ENCODE measurements at regions not wholly inside any gene's neighbourhood (a gene's known extent, or its start where the extent isn't known, plus 50 kb on each side); places are given as distances from the start of the nearest gene placed in this dataset.
"Not testable (repeated sequence)": the region's sequence is repeated elsewhere in the genome, so short reads cannot be mapped to it uniquely, and the experiment has no call there.

GRCh38 chr3:164018500-164018899 is 1059.8 kb downstream of the SI start:
- TF ChIP-seq, protein P1, sequence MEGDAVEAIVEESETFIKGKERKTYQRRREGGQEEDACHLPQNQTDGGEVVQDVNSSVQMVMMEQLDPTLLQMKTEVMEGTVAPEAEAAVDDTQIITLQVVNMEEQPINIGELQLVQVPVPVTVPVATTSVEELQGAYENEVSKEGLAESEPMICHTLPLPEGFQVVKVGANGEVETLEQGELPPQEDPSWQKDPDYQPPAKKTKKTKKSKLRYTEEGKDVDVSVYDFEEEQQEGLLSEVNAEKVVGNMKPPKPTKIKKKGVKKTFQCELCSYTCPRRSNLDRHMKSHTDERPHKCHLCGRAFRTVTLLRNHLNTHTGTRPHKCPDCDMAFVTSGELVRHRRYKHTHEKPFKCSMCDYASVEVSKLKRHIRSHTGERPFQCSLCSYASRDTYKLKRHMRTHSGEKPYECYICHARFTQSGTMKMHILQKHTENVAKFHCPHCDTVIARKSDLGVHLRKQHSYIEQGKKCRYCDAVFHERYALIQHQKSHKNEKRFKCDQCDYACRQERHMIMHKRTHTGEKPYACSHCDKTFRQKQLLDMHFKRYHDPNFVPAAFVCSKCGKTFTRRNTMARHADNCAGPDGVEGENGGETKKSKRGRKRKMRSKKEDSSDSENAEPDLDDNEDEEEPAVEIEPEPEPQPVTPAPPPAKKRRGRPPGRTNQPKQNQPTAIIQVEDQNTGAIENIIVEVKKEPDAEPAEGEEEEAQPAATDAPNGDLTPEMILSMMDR (IDR thresholded peaks at IDR 0.05) = no peak
- H3K4me1 ChIP-seq (ENCODE audit: control insufficient read depth in 1 of 2, low read depth in 2 of 2) = no peaks in the 10 kb centered on the region

GRCh38 chr3:164007765-164008164 is 1070.5 kb downstream of the SI start:
- Histone ChIP-seq H3K4me3 (no peak overlapping the region), H3K27me3 (replicated peaks; ENCODE audit: insufficient read depth) (no peaks in the 10 kb centered on the region), H3K36me3 (no peaks in the 10 kb centered on the region), H3K9me3 (no peaks in the 10 kb centered on the region), H3K4me1 (ENCODE audit: control insufficient read depth in 1 of 2, low read depth in 2 of 2) (no peaks in the 10 kb centered on the region), H3K27ac (no peak overlapping the region)
- TF ChIP-seq, protein P1 (IDR thresholded peaks at IDR 0.05) = no peak
- ATAC-seq (ENCODE audit: insufficient number of reproducible peaks, low FRiP score, low read depth) = no peak
- no peak for DNase-seq (ENCODE audit: low spot score)

More at GRCh38 chr3:164018500-164018899, 1059.8 kb downstream of the SI start:
- Histone ChIP-seq H3K9me3 (no peaks in the 10 kb centered on the region), H3K27ac (no peak overlapping the region), H3K4me3 (no peak overlapping the region), H3K36me3 (no peaks in the 10 kb centered on the region), H3K27me3 (replicated peaks; ENCODE audit: insufficient read depth) (no peaks in the 10 kb centered on the region)
- DNase-seq (ENCODE audit: low spot score) (no peak), ATAC-seq (ENCODE audit: insufficient number of reproducible peaks, low FRiP score, low read depth) (no peak)

DNA sequence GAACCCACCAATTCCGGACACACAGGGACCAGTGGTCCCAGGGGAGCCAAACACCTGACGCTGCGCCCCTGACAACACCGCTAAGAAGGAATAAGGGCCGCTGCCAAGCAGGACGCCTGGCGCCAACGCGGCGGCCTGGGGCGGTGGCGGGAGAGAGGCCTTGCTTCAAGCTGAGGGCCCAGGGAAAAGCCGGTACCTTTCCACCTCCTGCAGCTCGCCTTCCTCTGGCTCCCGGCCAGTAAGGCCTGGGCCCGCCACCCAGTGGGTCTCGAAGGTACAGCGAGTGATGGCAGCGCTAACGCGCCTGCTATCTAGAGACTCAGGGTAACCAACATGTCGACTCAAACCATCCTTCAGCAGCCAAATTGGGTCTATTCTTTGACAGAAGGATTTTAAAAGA is 1074.1 kb downstream of the SI start:
- no peaks in the 10 kb centered on the region for H3K9me3 ChIP-seq
- no peaks in the 10 kb centered on the region for H3K36me3 ChIP-seq
- no peak overlapping the region for H3K27ac ChIP-seq
- H3K27me3 ChIP-seq (replicated peaks; ENCODE audit: insufficient read depth) = no peaks in the 10 kb centered on the region
- no peak for DNase-seq (ENCODE audit: low spot score)
- no peak for ATAC-seq (ENCODE audit: insufficient number of reproducible peaks, low FRiP score, low read depth)
- no peak overlapping the region for H3K4me3 ChIP-seq
- TF ChIP-seq, protein P1 (IDR thresholded peaks at IDR 0.05) = no peak
- H3K4me1 ChIP-seq (ENCODE audit: control insufficient read depth in 1 of 2, low read depth in 2 of 2) = no peaks in the 10 kb centered on the region

- H3K4me1 ChIP-seq (ENCODE audit: control insufficient read depth in 1 of 2, low read depth in 2 of 2); H3K36me3 ChIP-seq; H3K27ac ChIP-seq; H3K27me3 ChIP-seq (replicated peaks; ENCODE audit: insufficient read depth); ATAC-seq (ENCODE audit: insufficient number of reproducible peaks, low FRiP score, low read depth); H3K4me3 ChIP-seq; DNase-seq (ENCODE audit: low spot score); H3K9me3 ChIP-seq: not testable (repeated sequence)
Observed at GRCh38 chr3:164003016-164003415, 1075.3 kb downstream of the SI start.

DNA sequence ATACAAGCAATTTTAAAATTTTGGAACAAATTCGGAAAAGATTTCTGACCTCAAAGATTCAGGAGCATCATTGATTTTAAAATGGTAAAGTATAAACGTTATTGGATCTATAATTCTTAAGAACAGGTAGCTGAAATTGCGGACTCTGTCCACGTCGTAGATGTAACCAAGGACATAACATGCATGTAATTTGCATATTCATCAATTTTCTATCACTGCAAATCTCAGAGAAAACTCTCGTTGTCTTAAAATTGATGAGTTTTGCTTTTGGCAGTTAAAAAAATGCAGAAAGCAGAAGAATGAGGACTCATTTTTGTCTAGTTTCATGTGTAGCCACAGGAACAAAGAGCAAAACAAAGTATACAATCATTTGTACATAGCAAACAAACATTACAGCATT is 1094.4 kb downstream of the SI start:
- no peaks in the 10 kb centered on the region for H3K27me3 ChIP-seq (replicated peaks; ENCODE audit: insufficient read depth)
- TF ChIP-seq, protein P1 (IDR thresholded peaks at IDR 0.05) = no peak
- ATAC-seq (ENCODE audit: insufficient number of reproducible peaks, low FRiP score, low read depth) = no peak

DNA sequence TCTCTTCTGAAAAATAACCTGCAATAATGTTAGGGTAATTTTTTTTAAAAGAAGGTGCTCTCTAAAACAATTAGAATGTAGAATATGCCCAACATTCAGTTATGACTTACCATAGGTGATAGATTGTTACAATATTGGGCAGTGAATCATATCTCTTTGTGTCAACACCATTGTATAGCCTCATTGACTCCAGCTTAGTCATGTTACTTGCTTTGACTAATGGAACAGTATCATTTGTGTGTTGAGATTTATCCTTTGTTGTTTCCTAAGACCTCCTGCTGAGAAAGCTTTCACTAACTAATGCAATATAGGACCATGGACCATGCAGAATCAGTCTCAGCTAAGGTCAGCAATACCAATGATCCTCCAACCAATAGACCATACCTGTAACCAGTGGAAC is 1106.4 kb downstream of the SI start:
- Histone ChIP-seq H3K4me3 (no peak overlapping the region), H3K4me1 (ENCODE audit: control insufficient read depth in 1 of 2, low read depth in 2 of 2) (no peaks in the 10 kb centered on the region), H3K27me3 (replicated peaks; ENCODE audit: insufficient read depth) (no peaks in the 10 kb centered on the region), H3K36me3 (no peaks in the 10 kb centered on the region), H3K27ac (no peak overlapping the region), H3K9me3 (no peaks in the 10 kb centered on the region)
- TF ChIP-seq, protein P1 (IDR thresholded peaks at IDR 0.05) = no peak
- ATAC-seq (ENCODE audit: insufficient number of reproducible peaks, low FRiP score, low read depth) (no peak), DNase-seq (ENCODE audit: low spot score) (no peak)

More for the DNA sequence above, 1094.4 kb downstream of the SI start:
- H3K4me3 ChIP-seq = no peak overlapping the region
- no peaks in the 10 kb centered on the region for H3K4me1 ChIP-seq (ENCODE audit: control insufficient read depth in 1 of 2, low read depth in 2 of 2)
- no peaks in the 10 kb centered on the region for H3K9me3 ChIP-seq
- no peaks in the 10 kb centered on the region for H3K36me3 ChIP-seq
- H3K27ac ChIP-seq = no peak overlapping the region
- no peak for DNase-seq (ENCODE audit: low spot score)

Measured in thoracic aorta (tissue), 2 donors.